Spinal cord (tissue), 9 donors: ENCODE measurements at regions not wholly inside any gene's neighbourhood (a gene's known extent, or its start where the extent isn't known, plus 50 kb on each side); places are given as distances from the start of the nearest gene placed in this dataset.

Experiments
- DNase-seq, 6 donors: peaks; one replicate each; pipeline versions ENCODE4 v3.0.0 to v3.0.0-alpha.2; 2013 to 2015; ENCODE audit warnings: low spot score in 6 of 6, low read depth in 4 of 6
- H3K27ac ChIP-seq: one replicate; pipeline ENCODE4 v1.5.1; 2013; ENCODE audit warnings: low read depth, low read length, control low read depth
- H3K27me3 ChIP-seq: one replicate; pipeline ENCODE4 v1.6.1; 2013; ENCODE audit warnings: low read length; ENCODE audit not compliant: control insufficient read depth, insufficient read depth
- H3K36me3 ChIP-seq: one replicate; pipeline ENCODE4 v1.6.1; 2013; ENCODE audit warnings: low read length; ENCODE audit not compliant: control insufficient read depth, insufficient read depth
- H3K4me1 ChIP-seq: one replicate; pipeline ENCODE4 v1.6.1; 2013; ENCODE audit warnings: low read length; ENCODE audit not compliant: control insufficient read depth, insufficient read depth
- H3K4me3 ChIP-seq: one replicate; pipeline ENCODE4 v1.5.1; 2013; ENCODE audit warnings: low read depth, low read length, control low read depth
- H3K9me3 ChIP-seq: one replicate; pipeline ENCODE4 v1.6.1; 2013; ENCODE audit warnings: low read length; ENCODE audit not compliant: control insufficient read depth, insufficient read depth
- WGBS: methylation state at CpG from one replicate; pipeline ENCODE4 v1.1.5; 2013; ENCODE audit warnings: missing lambda C conversion rate; ENCODE audit not compliant: insufficient coverage; 5-methylcytosine and 5-hydroxymethylcytosine counted together
- donor health status: healthy.

GRCh38 chr20:50292591-50293283 is 102.1 kb downstream of the CEBPB start:
- H3K4me1 ChIP-seq = peaks cover 35% of the 10 kb centered on the region
- no peak overlapping the region for H3K4me3 ChIP-seq
- no peaks in the 10 kb centered on the region for H3K9me3 ChIP-seq
- peak overlapping the region; percentile 42 for H3K27ac ChIP-seq
- 53% methylated on average over 25 of the region's 26 CpGs for WGBS
- no peaks in the 10 kb centered on the region for H3K36me3 ChIP-seq
- H3K27me3 ChIP-seq = no peaks in the 10 kb centered on the region
- peak in 1 of 6 donors; percentile 80 for DNase-seq

DNA sequence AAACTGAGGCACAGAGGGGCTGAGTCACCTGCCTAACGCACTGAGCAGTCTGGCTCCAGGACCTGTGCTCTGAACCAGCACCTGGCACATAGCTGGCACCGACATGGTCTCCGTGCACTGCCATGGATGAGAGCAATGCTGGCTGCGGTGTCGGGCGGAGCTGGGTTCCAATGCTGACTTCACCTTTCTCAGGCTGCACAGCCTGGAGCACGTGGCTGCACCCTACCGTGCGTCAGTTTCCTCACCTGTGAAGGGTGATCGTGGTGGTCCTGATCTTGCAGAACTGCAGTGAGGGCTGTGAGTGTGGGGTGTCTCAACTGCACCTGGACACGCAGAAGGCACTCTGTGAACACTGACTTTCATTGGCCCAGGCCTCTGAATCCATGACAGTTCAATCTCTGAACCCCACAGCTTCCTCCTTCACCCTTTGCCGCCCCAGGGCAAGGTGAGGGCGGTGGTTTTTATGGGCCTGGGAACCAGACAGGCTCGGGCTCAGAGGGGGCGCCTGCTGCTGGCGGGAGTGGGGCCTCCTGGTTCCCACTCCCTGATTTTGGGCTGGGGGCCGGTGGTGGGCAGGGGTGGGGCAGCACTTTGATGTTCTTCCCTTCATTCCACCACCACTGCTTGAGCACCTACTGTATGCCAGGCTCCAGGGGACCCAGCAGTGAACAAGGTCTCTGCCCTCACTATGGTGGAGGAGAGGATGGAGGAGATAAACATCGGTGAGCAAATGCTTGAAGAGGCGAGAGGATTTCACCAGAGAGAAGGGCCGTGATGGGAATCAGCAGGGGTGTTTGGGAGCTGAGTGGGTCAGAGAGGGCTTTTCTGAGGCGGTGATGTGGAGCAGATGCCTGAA is 102.9 kb downstream of the CEBPB start:
- no peak for DNase-seq
- peaks cover 35% of the 10 kb centered on the region for H3K4me1 ChIP-seq
- H3K9me3 ChIP-seq = no peaks in the 10 kb centered on the region
- no peak overlapping the region for H3K27ac ChIP-seq
- no peak overlapping the region for H3K4me3 ChIP-seq
- H3K36me3 ChIP-seq = no peaks in the 10 kb centered on the region
- WGBS = 86% methylated on average over 13 of the region's 21 CpGs
- H3K27me3 ChIP-seq = no peaks in the 10 kb centered on the region

GRCh38 chr20:50294164-50295088 is 103.8 kb downstream of the CEBPB start:
- no peaks in the 10 kb centered on the region for H3K27me3 ChIP-seq
- H3K9me3 ChIP-seq = no peaks in the 10 kb centered on the region
- WGBS = 82% methylated on average over 15 of the region's 18 CpGs
- H3K36me3 ChIP-seq = no peaks in the 10 kb centered on the region
- peaks cover 35% of the 10 kb centered on the region for H3K4me1 ChIP-seq
- no peak for DNase-seq
- no peak overlapping the region for H3K27ac ChIP-seq
- no peak overlapping the region for H3K4me3 ChIP-seq

DNA sequence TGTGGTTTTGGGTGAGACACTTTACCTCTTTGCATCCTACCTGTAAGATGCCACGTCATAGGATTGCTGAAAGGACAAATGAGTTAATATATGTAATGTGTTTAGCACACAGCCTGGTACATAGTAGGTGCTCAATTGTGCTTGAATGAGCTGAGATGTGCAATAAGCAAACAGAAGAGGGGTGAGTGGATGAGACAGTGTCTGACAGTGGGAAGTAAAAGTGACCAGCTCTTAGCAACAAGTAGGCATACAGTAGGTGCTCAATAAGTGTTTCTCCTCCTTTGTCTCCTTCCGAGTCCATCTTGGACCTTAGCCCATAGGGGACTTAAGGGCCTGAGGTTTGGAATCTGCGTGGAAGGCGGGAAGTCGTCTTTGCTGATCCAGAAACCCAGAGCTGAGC is 104.7 kb downstream of the CEBPB start:
- WGBS = 74% methylated on average over 4 of the region's 5 CpGs
- H3K36me3 ChIP-seq = no peaks in the 10 kb centered on the region
- H3K4me1 ChIP-seq = peaks cover 35% of the 10 kb centered on the region
- H3K27ac ChIP-seq = no peak overlapping the region
- DNase-seq = no peak
- no peaks in the 10 kb centered on the region for H3K9me3 ChIP-seq
- H3K27me3 ChIP-seq = no peaks in the 10 kb centered on the region
- H3K4me3 ChIP-seq = no peak overlapping the region

DNA sequence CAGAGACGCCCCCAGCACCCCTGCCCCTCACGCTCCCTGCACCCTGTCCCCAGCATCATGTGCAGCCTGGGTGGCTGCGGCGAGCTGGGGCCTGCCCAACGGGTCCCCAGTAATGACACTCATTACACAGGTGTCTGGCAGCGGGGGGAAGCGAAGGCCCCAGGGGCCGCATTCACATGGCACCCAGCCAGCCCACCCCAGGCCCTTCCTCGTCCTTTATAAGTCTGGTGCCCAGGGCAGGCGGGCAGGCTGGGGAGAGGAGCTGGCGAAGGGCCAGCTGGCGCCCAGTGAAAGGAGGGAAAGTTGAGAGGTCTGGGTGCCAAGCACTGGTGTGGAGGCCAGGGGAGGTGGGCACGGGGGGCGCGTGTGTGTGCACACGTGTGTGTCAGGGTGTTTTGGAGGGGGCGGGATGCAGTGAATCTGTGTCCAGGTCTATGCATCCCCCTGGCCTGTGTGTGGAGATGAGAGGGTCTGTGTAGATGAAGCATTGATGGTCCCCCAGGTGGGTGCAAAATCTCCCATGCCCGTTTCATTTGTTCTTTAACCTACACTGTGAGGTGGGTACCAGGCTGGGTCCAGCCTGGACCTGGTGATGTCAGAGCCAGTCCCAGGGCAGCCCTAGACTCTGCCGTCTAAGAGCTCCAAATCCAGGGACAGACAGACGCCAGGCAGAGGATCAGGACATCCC is 105.3 kb downstream of the CEBPB start:
- H3K27ac ChIP-seq = no peak overlapping the region
- H3K4me1 ChIP-seq = peaks cover 33% of the 10 kb centered on the region
- WGBS = 36% methylated on average over 18 of the region's 20 CpGs
- no peaks in the 10 kb centered on the region for H3K9me3 ChIP-seq
- no peaks in the 10 kb centered on the region for H3K27me3 ChIP-seq
- DNase-seq = peak in 2 of 6 donors; percentile 57 to 60
- no peaks in the 10 kb centered on the region for H3K36me3 ChIP-seq
- no peak overlapping the region for H3K4me3 ChIP-seq

- Histone ChIP-seq H3K4me3 (no peak overlapping the region), H3K4me1 (peaks cover 30% of the 10 kb centered on the region), H3K27ac (no peak overlapping the region), H3K27me3 (no peaks in the 10 kb centered on the region), H3K36me3 (no peaks in the 10 kb centered on the region), H3K9me3 (no peaks in the 10 kb centered on the region)
- no peak for DNase-seq
- WGBS = 76% methylated on average over 15 of the region's 18 CpGs
These were observed 106.1 kb downstream of the CEBPB start for GRCh38 chr20:50296450-50297375.

DNA sequence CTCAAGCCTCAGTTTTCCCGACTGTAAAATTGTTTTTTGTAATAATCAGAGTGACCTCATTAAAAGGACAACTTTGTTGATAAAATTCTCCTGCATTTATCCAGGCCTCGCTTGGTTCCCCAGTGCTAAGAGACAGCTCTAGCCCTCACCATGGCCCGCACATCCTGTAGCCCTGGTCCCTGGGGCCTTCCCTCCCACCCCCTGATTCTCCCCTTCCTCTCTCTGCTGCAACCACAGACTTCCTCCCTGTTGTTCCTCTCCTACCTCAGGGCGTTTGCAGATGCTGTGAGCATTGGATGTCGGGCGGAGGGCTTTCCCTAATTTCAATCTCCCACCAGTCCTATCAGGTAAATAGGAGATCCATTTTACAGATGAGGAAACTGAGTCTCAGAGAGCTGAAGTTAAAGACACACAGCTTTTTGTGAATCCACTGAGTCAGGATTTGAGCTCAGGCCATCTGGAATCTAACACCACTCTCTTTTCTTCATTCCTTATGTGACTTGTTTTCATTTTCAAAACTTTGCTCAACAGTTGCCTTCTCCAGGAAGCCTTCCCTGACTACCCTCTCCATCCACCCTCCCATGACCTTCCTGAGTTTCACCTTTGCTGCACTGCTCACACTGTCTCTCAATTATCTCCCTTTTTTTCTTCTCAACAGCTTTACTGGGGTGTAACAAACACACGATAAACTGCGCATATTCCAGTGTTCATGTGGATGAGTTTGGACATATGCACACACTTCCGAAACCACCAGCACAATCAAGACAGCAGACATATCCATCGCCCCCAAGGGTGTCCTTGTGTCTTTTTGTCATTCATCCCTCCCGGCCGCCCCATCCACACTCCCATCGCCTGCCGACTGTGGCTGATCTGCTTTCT is 107.1 kb downstream of the CEBPB start:
- Histone ChIP-seq H3K4me3 (no peak overlapping the region), H3K4me1 (peaks cover 23% of the 10 kb centered on the region), H3K27me3 (no peaks in the 10 kb centered on the region), H3K36me3 (no peaks in the 10 kb centered on the region), H3K27ac (no peak overlapping the region), H3K9me3 (no peaks in the 10 kb centered on the region)
- WGBS = 79% methylated on average over 2 of the region's 14 CpGs
- peak in 1 of 6 donors; percentile 40 for DNase-seq
